GM12892 (cell line): ENCODE measurements at regions not wholly inside any gene's neighbourhood (a gene's known extent, or its start where the extent isn't known, plus 50 kb on each side); places are given as distances from the start of the nearest gene placed in this dataset.

Experiments
- POLR2A ChIP-seq: IDR thresholded peaks from 2 replicates; pipeline ENCODE4 v1.6.1; 2011; ENCODE audit warnings: low read depth, low read length, control low read depth
- POLR2AphosphoS5 ChIP-seq: IDR thresholded peaks from 2 replicates; pipeline ENCODE4 v1.6.1; 2011; ENCODE audit warnings: low read depth, low read length, control low read depth
- TAF1 ChIP-seq: IDR thresholded peaks from 2 replicates; pipeline ENCODE4 v1.6.1; 2011; ENCODE audit warnings: low read depth, mild to moderate bottlenecking, control low read depth, low read length, borderline replicate concordance

GRCh38 chr5:102622262-102622661 lies 123.5 kb upstream of the SLCO6A1 start:
- TF ChIP-seq POLR2AphosphoS5: no peak
- TF ChIP-seq POLR2A: no peak
- TF ChIP-seq TAF1: no peak
